Nucleus accumbens (tissue), 56 donors: ENCODE measurements at regions not wholly inside any gene's neighbourhood (a gene's known extent, or its start where the extent isn't known, plus 50 kb on each side); places are given as distances from the start of the nearest gene placed in this dataset.
"Not testable (repeated sequence)": the region's sequence is repeated elsewhere in the genome, so short reads cannot be mapped to it uniquely, and the experiment has no call there.

Source experiments
- DNase-seq, 56 donors: peaks; one replicate each; lab custom pipeline; 2025; lab: John Stamatoyannopoulos, UW

- DNase-seq, result no peak
Observed at GRCh38 chr2:146414456-146414855, 1430.4 kb upstream of the ACVR2A start.

GRCh38 chr2:146413086-146413610 is 1431.7 kb upstream of the ACVR2A start:
- DNase-seq, result no peak

GRCh38 chr2:146412625-146413024 is 1432.2 kb upstream of the ACVR2A start:
- no peak for DNase-seq

- not testable (repeated sequence) for DNase-seq
Observed at GRCh38 chr2:146405402-146406309, 1439.2 kb upstream of the ACVR2A start.

- DNase-seq, result not testable (repeated sequence)
Observed at GRCh38 chr2:146403546-146404160, 1441.2 kb upstream of the ACVR2A start.

GRCh38 chr2:146392631-146393030 is 1452.2 kb upstream of the ACVR2A start:
- DNase-seq, result no peak

- DNase-seq, result no peak
Observed at GRCh38 chr2:146392186-146392585, 1452.6 kb upstream of the ACVR2A start.

GRCh38 chr2:146388757-146389156 is 1456.1 kb upstream of the ACVR2A start:
- no peak for DNase-seq

GRCh38 chr2:146386096-146386495 is 1458.7 kb upstream of the ACVR2A start:
- DNase-seq, result no peak

GRCh38 chr2:146385031-146385430 is 1459.8 kb upstream of the ACVR2A start:
- DNase-seq, result no peak

GRCh38 chr2:146376511-146377064 is 1468.2 kb upstream of the ACVR2A start:
- DNase-seq, result no peak

- no peak for DNase-seq
Observed at GRCh38 chr2:146374505-146374904, 1470.3 kb upstream of the ACVR2A start.

GRCh38 chr2:146371364-146371763 is 1473.5 kb upstream of the ACVR2A start:
- not testable (repeated sequence) for DNase-seq

GRCh38 chr2:146370826-146371225 is 1474.0 kb upstream of the ACVR2A start:
- DNase-seq, result no peak

- DNase-seq, result no peak
Observed at GRCh38 chr2:146366276-146366675, 1478.6 kb upstream of the ACVR2A start.

- DNase-seq, result no peak
Observed at GRCh38 chr2:146365041-146365440, 1479.8 kb upstream of the ACVR2A start.

GRCh38 chr2:146363731-146364130 is 1481.1 kb upstream of the ACVR2A start:
- DNase-seq, result no peak

GRCh38 chr2:146351689-146352088 is 1493.1 kb upstream of the ACVR2A start:
- DNase-seq, result no peak

- DNase-seq, result no peak
Observed at GRCh38 chr2:146349334-146349733, 1495.5 kb upstream of the ACVR2A start.

- DNase-seq, result no peak
Observed at GRCh38 chr2:146324951-146325350, 1519.9 kb upstream of the ACVR2A start.

GRCh38 chr2:146323564-146323963 is 1521.3 kb upstream of the ACVR2A start:
- no peak for DNase-seq
